T1000 (cell line): ENCODE measurements at regions not wholly inside any gene's neighbourhood (a gene's known extent, or its start where the extent isn't known, plus 50 kb on each side); places are given as distances from the start of the nearest gene placed in this dataset.
"Not testable (repeated sequence)": the region's sequence is repeated elsewhere in the genome, so short reads cannot be mapped to it uniquely, and the experiment has no call there.

Experiments
- DNase-seq: peaks from one replicate; lab custom pipeline; 2025; ENCODE audit warnings: mixed read lengths; lab: John Stamatoyannopoulos, UW

DNA sequence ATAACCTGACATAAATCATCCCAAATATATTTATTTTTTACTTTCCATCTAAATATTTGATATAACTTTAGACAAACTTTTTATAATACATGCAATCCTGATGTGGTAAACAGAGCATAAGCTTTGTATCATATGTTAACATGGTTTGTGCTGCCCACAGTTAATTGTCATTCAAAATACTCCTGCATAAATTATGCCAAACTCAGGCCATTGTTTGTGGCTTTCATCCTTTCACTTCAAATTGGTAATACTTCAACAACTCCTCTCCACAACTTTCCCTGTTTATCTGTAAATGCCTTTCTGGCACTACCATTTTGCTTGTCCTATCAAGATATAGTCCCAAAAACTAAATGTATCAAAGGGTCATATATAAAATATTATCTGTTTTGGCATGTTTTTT lies 586.7 kb downstream of the HINT1 start:
- DNase-seq = no peak

DNA sequence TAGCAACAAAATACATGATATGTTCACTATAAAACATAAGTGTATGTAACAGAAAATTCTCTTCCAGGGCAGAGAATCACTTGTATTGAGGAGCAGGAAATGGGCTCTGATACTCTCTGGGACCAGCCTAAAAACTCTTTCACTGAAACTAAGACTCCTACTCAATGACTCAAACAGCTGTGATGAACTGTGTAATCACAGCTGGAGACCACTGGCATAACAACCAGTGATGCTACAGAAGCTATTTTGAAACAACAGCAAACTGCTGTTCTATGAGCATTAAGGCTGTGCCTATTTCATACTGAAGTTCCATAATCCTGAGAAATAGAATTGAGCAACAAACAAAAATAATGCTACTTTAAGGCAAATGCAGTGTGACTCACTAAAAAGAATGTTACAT lies 594.0 kb downstream of the HINT1 start:
- DNase-seq = no peak

DNA sequence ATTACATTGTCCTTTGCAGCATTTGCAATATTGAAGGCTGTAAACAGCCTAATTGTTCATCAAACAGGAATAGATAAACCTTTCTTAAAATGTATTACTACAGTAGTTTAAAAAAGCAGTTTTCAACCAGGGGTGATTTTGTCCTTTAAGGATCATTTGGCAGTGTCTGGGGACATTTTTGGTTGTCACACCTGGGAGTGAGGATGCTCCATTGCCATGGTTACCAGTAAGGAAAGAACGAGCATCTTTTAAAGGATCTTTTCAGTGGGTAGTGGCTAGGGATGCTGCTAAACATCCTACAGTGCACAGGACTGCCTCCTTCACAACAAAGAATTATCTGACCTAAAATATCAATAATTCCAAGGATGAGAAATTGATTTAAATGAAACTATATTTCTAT lies 596.3 kb downstream of the HINT1 start:
- DNase-seq = no peak

DNA sequence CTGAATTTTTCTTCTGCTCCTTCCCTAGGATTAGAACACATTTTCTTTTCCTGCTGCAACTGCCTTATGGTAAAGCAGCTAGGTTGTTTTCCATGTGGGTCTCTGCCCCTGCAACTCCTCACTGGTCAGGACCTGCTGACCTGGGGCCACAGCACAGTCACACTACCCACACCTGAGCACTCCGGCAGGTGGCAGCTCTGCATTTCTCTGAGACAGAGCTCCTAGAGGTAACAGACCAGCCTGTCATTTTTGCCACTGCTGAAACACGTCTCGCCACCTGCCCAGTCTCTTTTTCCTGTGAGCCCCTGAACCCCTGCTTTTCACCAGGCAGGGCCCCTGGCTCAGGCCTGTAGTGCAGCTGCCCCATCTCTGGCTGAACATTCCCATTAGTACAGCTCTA lies 609.6 kb downstream of the HINT1 start:
- DNase-seq = no peak

DNA sequence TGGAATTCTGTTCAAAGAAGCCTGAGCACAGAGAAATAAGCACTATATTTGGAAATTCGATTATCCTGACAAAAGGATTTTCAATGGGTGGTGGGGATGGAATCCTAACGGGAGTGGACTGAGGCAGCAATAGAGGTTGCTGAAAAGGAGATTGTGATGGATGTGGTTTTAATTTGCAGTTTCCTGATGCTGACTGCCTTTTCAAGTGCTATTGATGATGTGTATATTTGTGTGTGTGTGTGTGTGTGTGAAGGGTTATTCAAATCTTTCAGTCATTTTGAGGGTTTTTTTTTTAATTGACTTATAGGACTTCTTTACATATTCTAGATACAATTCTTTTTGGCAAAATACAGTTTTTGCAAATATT lies 614.5 kb downstream of the HINT1 start:
- DNase-seq = no peak

DNA sequence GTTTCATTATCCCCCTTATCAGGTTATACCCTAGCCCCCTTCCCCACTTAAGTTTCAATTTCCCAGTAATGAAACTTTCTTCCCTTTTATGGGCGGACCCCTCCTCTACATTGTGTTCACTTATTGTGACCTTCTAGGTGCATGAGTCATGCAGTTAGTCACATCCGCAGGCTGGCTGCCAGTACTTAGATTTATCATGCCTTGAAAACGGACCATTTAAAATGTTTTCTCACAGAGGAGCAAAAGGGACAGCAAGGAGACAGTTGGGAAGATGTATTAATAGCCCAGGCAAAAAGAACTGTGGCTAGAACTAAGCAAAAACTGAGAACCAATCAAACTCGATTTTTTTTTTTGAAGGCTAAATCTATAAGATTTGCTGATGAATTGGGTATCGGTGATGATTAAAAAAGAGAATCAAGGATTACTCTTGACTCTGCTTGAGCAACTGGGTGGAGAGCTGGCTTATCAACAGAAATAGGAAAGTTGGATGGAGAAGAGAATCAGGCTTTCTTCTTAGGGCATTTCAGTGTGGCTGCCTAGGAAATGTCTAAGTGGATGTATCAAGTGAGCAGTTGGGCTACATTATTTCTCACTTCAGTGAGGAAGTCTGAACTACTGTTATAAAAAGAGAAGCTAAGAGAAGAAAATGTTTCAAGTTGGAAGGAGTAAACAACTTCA lies 615.0 kb downstream of the HINT1 start:
- peak; percentile 33 for DNase-seq

DNA sequence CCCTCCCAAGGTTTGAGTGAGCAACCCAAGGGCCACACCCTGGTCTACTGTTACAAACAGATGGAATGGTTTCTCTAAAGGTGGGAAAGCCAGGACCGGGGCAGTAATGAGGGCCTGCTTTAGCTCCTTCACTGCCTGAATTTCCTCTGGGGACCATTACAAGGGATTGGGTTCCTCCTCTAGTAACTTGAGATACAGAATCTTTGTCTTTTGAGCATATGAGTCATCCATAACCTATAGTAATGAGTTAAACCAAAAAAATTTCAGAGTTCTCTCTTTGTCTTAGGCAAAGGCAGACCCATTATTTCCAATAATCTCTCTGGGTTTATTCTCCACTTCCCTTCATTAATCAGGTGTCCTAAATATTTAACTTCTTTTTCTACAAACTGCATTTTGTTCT lies 618.8 kb downstream of the HINT1 start:
- DNase-seq = no peak

DNA sequence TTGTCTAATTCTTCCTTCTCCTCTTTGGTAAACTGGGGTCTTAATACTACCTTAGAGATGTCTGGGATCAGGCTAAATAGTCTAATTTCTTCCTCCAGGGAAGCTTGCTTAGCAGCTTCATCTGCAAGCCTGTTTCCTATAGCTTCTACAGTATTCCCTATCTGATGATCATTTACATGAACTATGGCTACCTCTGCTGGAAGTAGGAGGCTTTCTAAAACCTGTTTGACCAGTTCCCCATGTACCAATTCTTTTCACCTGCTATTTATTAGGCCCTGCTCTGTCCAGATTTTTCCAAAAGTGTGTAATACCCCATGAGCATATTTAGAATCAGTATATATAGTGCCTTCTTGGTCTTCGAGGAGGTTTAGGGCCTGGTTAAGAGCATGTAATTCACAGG lies 619.8 kb downstream of the HINT1 start:
- no peak for DNase-seq

DNA sequence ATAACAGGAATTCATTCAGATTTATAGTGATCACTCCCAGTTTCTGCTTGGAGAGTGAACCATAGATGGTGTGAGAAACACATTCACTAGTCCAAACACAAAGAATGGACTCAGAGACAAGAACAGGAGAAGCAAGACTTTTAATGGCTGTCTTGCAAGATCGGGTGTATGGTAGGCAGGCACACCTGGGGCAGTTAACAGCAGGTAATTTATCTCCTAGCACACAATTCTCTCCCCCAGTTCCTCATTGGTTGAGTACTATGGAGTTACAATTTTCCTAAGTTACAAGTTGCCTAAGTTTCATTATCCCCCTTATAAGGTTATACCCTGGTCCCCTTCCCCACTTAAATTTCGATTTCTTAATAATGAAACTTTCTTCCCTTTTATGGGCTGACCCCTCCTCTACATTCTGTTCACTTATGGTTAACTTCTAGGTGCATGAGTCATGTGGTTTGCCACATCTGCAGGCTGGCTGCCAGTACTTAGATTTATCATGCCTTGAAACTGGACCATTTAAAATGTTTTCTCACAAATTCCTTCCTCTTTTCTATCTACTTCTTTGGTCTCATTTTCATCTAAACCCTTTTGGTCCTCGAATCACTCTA lies 623.3 kb downstream of the HINT1 start:
- no peak for DNase-seq

DNA sequence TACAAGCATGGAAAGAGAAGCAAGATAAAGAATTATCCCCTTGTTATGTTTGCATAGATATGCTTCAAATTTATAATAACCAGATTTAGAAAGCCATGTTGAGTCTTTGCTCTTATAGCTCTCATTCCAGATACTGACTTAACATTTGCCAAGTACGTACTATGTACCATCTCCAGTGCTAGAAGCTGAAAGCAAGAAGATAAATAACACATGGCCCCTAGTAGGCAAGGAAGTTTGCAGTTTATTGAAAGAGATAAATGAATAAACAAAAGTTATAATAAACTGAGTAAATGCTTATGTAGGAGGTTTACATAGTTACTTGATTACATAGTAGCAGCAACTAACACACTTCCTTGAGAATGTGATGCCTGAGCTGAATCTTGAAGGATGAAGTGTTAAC lies 628.4 kb downstream of the HINT1 start:
- DNase-seq = no peak

DNA sequence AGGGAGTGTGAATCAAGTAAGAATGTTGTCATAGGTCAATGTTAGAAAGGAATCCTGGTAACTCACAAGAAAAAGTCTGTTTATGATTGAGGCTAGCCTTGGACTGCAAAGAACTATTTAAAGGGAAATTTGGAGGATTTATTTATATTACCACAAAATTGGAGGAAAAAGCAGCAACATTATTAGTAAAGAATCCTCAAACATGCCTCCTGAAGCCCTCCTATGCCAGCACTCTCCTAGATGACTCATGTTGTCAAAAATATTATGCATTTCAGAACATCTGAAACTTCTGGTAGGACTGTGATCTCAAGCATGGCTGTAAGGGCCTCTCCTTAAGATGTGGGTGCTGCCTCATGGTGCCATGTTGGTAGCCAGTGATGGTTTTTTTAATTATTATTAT lies 628.5 kb downstream of the CHSY3 start:
- DNase-seq = no peak

DNA sequence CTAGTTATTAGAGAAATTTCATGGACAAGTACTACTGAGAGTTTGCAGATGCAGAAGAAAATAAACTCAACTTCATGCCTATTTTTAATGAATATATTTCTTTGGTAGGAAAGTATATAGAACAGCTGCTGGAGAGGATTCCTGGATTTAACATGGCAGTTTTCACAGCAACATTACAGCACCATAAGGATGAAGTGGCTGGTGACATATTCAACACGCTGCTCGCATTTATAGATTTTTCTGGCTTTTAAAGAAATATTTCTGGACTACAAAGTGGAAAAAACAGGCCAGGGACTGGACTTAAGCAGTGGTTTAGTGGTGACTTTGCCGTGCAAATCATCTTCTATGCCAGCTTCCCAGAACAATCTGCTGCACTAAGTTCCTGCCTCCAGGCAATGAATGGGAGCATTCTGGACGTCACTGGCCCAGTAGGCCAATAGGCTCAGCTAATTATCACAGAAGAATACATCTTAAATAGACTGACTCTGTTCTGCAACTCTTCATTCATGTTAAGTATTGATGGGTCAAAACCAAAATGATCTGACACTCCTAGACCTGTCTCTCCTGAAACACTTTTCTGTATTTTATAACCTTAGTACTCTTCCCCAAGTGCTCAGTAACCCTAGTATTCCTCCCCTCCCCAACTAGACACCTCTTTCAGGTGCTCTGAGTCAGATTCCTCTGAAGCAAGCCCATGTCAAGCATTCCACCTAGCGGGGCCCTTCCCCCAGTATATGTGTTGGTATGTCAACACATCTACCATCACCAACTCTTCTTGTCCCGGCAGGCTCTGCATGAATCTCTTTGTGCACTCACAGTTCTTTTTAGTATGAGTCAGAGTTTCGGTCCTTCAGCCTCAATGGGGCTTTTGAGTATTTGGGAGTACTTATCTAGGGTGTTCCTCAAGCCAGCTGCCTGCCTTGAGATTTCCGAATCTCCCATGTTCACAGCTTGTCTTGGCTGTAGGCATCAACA lies 625.5 kb downstream of the CHSY3 start:
- no peak for DNase-seq

DNA sequence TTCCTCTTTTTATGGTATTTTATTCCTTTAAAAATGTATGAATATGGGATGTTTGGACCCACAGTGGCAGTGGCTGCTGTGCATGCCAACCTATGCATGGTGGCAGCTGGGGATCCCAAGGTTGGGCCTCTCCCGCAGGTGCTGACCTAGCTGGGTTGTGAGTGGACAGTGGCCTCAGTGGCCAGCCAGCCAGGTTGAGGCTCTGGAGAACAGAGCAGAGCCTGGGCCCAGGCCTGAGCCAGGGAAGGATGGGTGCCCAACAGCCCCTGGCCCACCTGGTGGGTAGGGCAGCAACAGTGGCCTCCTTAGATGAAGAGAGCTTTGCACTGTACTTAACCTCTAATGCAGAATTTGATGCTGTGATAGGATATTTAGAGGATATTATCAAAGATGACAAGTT lies 624.8 kb downstream of the CHSY3 start:
- no peak for DNase-seq

DNA sequence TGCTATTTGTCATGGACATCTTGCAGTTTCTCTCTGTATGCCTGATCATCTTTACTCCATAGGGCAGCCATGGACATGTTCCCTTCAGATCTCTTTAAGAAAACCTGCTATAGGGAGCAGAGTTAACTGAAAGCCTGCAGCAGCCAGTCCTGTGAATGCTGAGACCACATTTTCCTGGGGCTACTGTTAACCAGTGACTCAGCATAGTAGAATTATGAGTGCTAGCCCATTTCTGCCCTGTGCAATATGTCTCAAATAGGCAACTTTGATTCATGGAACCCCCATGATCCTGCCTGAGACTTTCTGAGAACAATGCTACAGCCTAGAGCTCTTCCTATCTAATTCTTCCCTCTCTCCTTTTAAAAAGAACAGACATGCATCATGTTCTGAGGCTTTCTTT lies 624.2 kb downstream of the CHSY3 start:
- no peak for DNase-seq

DNA sequence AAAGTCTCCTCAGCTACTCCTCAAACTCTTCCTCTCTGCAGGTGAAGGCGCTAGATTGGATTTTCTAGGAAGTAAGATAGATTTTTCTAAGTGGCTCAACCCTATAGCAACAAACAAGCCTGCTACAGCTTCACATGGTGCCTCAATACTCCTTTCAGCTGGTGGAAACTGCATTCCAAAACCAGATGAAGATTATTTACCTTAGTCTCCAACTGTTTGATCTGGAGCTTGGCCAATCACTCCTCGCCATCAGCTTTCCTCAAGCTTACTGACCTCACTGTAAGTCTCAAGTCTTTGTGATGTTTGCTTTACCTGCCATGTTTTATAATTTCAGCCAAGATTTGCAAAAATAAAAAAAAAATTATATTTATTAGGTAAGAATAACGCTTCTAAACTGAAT lies 622.4 kb downstream of the CHSY3 start:
- DNase-seq = no peak

DNA sequence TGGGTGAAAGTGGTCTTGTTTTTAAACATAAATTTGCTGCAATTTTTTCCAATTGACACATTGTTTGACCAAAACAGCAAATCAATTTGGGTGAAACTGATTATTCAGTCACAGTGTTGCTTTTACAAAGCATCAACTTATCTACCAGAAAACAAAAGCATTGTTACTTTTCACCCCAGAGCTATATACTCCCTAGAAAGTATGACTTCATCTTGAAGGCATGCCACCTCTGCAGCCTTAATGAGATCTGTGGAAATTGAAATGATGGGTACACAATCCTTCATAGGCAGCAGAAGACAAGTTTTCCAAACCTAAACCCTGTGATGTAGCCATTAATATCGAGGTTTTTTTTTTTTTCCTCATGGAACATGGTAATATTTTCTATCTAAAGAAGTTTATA lies 615.9 kb downstream of the CHSY3 start:
- DNase-seq = no peak

DNA sequence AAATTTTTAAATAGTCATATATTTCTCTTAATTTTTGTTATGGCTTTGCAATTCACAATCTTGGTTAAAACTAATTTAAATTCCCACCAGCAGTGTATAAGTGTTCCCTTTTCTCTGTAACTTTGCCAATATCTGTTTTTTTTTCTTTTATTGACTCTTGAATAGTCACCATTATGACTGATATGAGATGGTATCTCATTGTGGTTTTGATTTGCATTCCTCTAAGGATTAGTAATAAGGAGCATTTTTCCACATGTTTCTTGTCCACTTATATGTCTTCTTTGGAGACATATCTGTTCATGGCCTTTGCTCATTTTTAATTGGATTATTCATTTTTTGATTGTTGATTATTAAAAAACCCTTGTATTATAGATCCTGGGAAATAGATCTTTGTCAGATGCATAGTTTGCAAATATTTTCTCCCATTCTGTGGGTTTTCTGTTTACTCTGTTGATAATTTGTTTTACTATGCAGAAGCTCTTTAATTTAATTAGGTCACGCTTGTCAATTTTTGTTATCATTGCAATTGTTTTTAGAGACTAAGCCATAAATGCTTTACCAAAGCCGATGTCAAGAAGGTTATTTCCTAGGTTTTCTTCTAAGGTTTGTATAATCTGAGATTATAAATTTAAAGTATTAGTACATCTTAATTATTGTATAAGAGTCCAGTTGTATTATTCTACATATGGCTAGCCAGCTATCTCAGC lies 610.9 kb downstream of the CHSY3 start:
- DNase-seq = no peak

DNA sequence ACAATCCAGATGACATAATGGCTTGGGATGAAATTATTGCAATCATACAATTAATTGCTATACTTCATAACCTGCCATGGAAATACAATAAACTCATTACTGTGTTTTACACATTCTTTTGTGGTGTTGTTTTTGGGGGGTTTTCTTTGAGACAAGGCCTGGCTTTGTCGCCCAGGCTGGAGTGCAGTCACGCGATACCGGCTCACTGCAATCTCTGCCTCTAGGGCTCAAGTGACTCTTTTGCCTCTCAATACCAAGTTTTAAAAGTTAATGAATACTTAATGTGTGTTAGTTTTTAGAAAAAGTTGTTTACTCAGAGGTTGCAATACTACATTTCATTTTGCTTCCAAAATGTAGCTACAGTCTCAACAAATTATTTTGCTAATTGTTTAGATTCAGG lies 598.4 kb downstream of the CHSY3 start:
- no peak for DNase-seq

DNA sequence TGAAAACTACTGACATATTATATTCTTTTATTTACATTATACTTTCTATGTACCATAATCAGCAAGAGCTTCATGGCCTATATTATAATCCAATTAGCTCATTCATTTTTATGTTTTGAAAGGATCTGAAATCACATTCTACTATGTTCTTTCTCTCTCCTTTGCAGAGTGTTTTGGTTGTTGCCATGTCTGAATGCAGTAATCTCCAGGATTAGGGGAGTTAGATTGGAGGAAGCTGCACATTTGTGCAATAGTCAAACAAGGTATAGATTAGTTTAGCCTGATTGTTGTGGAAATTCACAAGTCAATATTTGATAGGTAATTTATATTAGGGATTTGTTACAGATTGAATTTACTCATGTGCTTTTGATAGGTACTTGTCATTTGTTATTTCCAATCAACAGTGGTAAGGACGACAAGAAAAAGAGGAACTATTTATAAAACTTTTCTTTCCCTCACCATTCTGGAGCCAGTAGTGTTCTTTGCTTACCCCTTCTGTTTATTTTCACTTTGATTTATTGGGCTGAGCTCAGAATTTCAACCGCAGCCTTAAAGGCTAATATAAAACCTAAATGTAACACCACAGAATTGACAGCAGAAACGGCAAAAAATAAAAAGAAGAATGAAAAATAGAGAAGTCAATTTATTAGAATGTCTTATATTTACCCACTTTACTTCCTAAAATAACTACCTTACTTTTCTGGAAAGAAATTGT lies 597.0 kb downstream of the CHSY3 start:
- no peak for DNase-seq

DNA sequence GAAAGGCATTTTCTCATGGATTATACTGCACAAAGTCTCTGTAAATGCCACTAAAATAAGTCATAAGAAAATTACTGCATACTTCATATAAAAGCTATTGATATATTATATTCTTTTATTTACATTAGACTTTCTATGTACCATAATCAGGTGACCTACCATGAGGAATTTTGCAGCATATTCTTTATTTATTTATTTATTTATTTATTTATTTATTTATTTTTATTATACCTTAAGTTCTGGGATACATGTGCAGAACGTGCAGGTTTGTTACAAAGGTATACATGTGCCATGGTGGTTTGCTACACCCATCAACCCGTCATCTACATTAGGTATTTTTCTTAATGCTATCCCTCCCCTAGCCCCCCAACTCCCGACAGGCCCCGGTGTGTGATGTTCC lies 596.2 kb downstream of the CHSY3 start:
- not testable (repeated sequence) for DNase-seq

DNA sequence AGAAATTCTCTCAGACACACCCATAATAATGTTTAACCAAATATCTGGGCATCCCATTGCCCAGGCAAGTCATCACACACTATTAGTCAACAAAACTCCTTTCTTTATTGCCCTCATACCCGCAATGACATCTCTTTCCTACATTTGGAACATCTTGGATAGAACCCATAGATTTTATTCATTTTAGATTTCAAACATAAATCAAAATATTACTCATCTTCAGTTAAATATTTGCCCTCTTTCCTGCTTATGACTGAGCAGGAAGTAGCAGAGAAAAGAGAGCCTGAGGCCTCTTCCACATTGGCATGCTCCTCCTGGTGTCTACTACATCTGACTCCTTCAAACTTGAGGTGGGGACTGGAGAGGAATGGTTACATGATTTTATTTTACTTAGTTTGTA lies 592.0 kb downstream of the CHSY3 start:
- no peak for DNase-seq

DNA sequence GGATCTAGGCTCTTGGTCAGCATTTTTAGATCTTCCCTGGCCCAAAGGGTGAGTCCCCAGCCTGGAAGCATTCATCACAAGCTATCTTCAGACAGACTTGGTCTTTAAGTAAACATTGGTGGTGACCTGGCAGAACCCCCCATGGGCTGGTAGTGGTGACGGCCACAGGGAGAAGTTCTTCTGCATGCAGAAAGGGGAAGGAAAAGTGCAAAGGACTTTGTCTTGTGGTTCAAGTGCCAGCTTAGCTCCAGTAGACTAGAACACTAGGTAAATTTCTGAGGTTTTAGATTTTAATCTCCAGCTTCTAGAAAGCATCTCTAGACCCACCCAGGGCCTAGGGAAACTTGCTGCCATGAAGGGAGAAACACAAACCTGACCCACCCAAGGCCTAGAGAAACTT lies 584.0 kb downstream of the CHSY3 start:
- DNase-seq = no peak
